Neuronal stem cell (in vitro differentiated cells): ENCODE measurements at regions not wholly inside any gene's neighbourhood (a gene's known extent, or its start where the extent isn't known, plus 50 kb on each side); places are given as distances from the start of the nearest gene placed in this dataset.

Experiments
- DNase-seq: peaks from one replicate; pipeline ENCODE4 v3.0.0-alpha.2; 2013; ENCODE audit warnings: low spot score
- H2AFZ ChIP-seq: one replicate; pipeline ENCODE4 v1.6.1; 2013; ENCODE audit warnings: mild to moderate bottlenecking, low read length, inconsistent platforms
- H2AK5ac ChIP-seq: 2 replicates; pipeline ENCODE4 v1.6.1; 2013; ENCODE audit warnings: low read depth, mild to moderate bottlenecking, inconsistent platforms, low read length, moderate library complexity, mixed read lengths
- H2BK120ac ChIP-seq: 2 replicates; pipeline ENCODE4 v1.6.1; 2013; ENCODE audit warnings: low read depth, mild to moderate bottlenecking, inconsistent platforms, low read length, moderate library complexity, mixed read lengths
- H2BK12ac ChIP-seq: one replicate; pipeline ENCODE4 v1.6.1; 2013; ENCODE audit warnings: low read length, inconsistent platforms
- H2BK15ac ChIP-seq: 2 replicates; pipeline ENCODE4 v1.6.1; 2013; ENCODE audit warnings: mild to moderate bottlenecking, low read length, inconsistent platforms, mixed read lengths
- H2BK5ac ChIP-seq: one replicate; pipeline ENCODE4 v1.6.1; 2013; ENCODE audit warnings: inconsistent platforms, mild to moderate bottlenecking, low read length, moderate library complexity
- H3K14ac ChIP-seq: one replicate; pipeline ENCODE4 v1.6.1; 2013; ENCODE audit warnings: low read length, inconsistent platforms
- H3K18ac ChIP-seq: 2 replicates; pipeline ENCODE4 v1.6.1; 2013; ENCODE audit warnings: low read length, inconsistent platforms
- H3K23ac ChIP-seq: 2 replicates; pipeline ENCODE4 v1.6.1; 2013; ENCODE audit warnings: low read depth, mild to moderate bottlenecking, mixed read lengths, low read length, inconsistent platforms; ENCODE audit not compliant: poor library complexity
- H3K27ac ChIP-seq: replicated peaks from 3 replicates; pipeline ENCODE4 v1.5.1; 2013; ENCODE audit warnings: low read length, inconsistent platforms
- H3K27me3 ChIP-seq, 3 experiments: 2 replicates each; pipeline ENCODE4 v1.6.1; 2013; ENCODE audit warnings: low read length in 3 of 3, mild to moderate bottlenecking in 2 of 3, inconsistent platforms in 1 of 3, low read depth in 1 of 3, mixed read lengths in 1 of 3, moderate library complexity in 1 of 3; ENCODE audit not compliant: control insufficient read depth in 3 of 3, insufficient read depth in 3 of 3
- H3K36me3 ChIP-seq, 2 donors: replicated peaks in 1 of 2; 2 replicates each; pipeline ENCODE4 v1.6.1; 2013; ENCODE audit warnings: low read length in 2 of 2; ENCODE audit not compliant: control insufficient read depth in 2 of 2, insufficient read depth in 2 of 2
- H3K4ac ChIP-seq: 2 replicates; pipeline ENCODE4 v1.6.1; 2013; ENCODE audit warnings: inconsistent platforms, mild to moderate bottlenecking, low read length, moderate library complexity
- H3K4me1 ChIP-seq, 2 donors: 1 replicate in 1 of 2; 2 replicates in 1 of 2; pipeline ENCODE4 v1.6.1; 2013; ENCODE audit warnings: low read length in 2 of 2, low read depth in 1 of 2; ENCODE audit not compliant: control insufficient read depth in 2 of 2, insufficient read depth in 1 of 2
- H3K4me2 ChIP-seq: one replicate; pipeline ENCODE4 v1.6.1; 2013; ENCODE audit warnings: mild to moderate bottlenecking, low read length, inconsistent platforms; ENCODE audit not compliant: insufficient read depth, poor library complexity, severe bottlenecking
- H3K4me3 ChIP-seq, 2 donors: 2 replicates each; pipeline ENCODE4 v1.5.1; 2013; ENCODE audit warnings: low read length in 2 of 2, mild to moderate bottlenecking in 2 of 2, inconsistent platforms in 1 of 2, moderate library complexity in 1 of 2
- H3K79me1 ChIP-seq: one replicate; pipeline ENCODE4 v1.6.1; 2013; ENCODE audit warnings: low read depth, mild to moderate bottlenecking, inconsistent platforms, low read length, moderate library complexity
- H3K9ac ChIP-seq: one replicate; pipeline ENCODE4 v1.6.1; 2013; ENCODE audit warnings: mild to moderate bottlenecking, low read depth, low read length, inconsistent platforms; ENCODE audit not compliant: poor library complexity
- H3K9me3 ChIP-seq, 2 donors: replicated peaks in 1 of 2; 2 replicates each; pipeline versions ENCODE3 to v1.6.1; 2013; ENCODE audit warnings: low read length in 2 of 2, mild to moderate bottlenecking in 2 of 2, inconsistent platforms in 1 of 2, low read depth in 1 of 2, mixed read lengths in 1 of 2, moderate library complexity in 1 of 2; ENCODE audit not compliant: control insufficient read depth in 2 of 2, insufficient read depth in 1 of 2
- H4K8ac ChIP-seq: one replicate; pipeline ENCODE4 v1.6.1; 2013; ENCODE audit warnings: low read depth, mild to moderate bottlenecking, inconsistent platforms, low read length, moderate library complexity
- H4K91ac ChIP-seq: one replicate; pipeline ENCODE4 v1.6.1; 2013; ENCODE audit warnings: low read length, low read depth, mild to moderate bottlenecking, inconsistent platforms; ENCODE audit not compliant: poor library complexity
- WGBS, 2 donors: extraction: QIAGEN DNeasy Blood & Tissue Kit; methylation state at CpG; one replicate each; pipeline ENCODE4 v1.1.7; 2013; ENCODE audit warnings: missing lambda C conversion rate in 2 of 2, mixed read lengths in 1 of 2; ENCODE audit not compliant: insufficient read length in 2 of 2, insufficient replicate concordance in 1 of 2; ENCODE audit errors: extremely low coverage in 2 of 2; 5-methylcytosine and 5-hydroxymethylcytosine counted together

- Histone ChIP-seq H3K9ac (no peak overlapping the region), H2BK5ac (no peak overlapping the region), H4K8ac (no peak overlapping the region), H2BK15ac (no peak overlapping the region), H3K79me1 (no peaks in the 10 kb centered on the region), H3K9me3 (no peaks in the 10 kb centered on the region), H3K14ac (no peak overlapping the region), H4K91ac (no peak overlapping the region), H3K27me3 (peaks cover 0 to 8% (median 0%) of the 10 kb centered on the region in 3 experiments), H3K18ac (no peak overlapping the region), H2AK5ac (no peak overlapping the region), H3K4me2 (no peak overlapping the region), H2AFZ (no peak overlapping the region), H2BK120ac (no peak overlapping the region), H3K23ac (no peak overlapping the region), H3K4me3 (no peak overlapping the region), H3K4ac (no peak overlapping the region), H2BK12ac (no peak overlapping the region), H3K36me3 (no peaks in the 10 kb centered on the region), H3K4me1 (peaks cover 0 to 6% of the 10 kb centered on the region in 2 donors), H3K27ac (no peak overlapping the region)
- DNase-seq = no peak
- WGBS, 2 donors = no CpG with 5 or more reads among the region's 3 CpGs
Observed at GRCh38 chr14:29220566-29220965, 454.0 kb downstream of the FOXG1 start.

- Histone ChIP-seq H3K27me3 (peaks cover 0 to 8% (median 0%) of the 10 kb centered on the region in 3 experiments), H3K4me3 (no peak overlapping the region), H4K8ac (no peak overlapping the region), H3K9me3 (no peaks in the 10 kb centered on the region), H3K79me1 (no peaks in the 10 kb centered on the region), H2AFZ (no peak overlapping the region), H2BK5ac (no peak overlapping the region), H2BK15ac (no peak overlapping the region), H3K36me3 (no peaks in the 10 kb centered on the region), H3K4ac (no peak overlapping the region), H3K4me2 (no peak overlapping the region), H3K14ac (no peak overlapping the region), H2BK12ac (no peak overlapping the region), H2BK120ac (no peak overlapping the region), H3K23ac (no peak overlapping the region), H4K91ac (no peak overlapping the region), H3K27ac (no peak overlapping the region), H3K4me1 (peaks cover 0 to 2% of the 10 kb centered on the region in 2 donors), H3K18ac (no peak overlapping the region), H2AK5ac (no peak overlapping the region), H3K9ac (no peak overlapping the region)
- WGBS, 2 donors = no CpG with 5 or more reads among the region's 1 CpG
- DNase-seq = no peak
Observed at GRCh38 chr14:29222006-29222405, 455.4 kb downstream of the FOXG1 start.

GRCh38 chr14:29222671-29223268, 456.2 kb downstream of the FOXG1 start:
- no peak overlapping the region for H3K9ac ChIP-seq
- H4K91ac ChIP-seq = no peak overlapping the region
- H3K23ac ChIP-seq = no peak overlapping the region
- peaks cover 0 to 8% (median 0%) of the 10 kb centered on the region in 3 experiments for H3K27me3 ChIP-seq
- no peak overlapping the region for H2BK15ac ChIP-seq
- no peak overlapping the region for H3K4me2 ChIP-seq
- no peak overlapping the region for H2AFZ ChIP-seq
- H2BK5ac ChIP-seq = no peak overlapping the region
- no peak overlapping the region for H3K4me3 ChIP-seq
- no CpG with 5 or more reads among the region's 7 CpGs for WGBS, 2 donors
- no peak overlapping the region for H2BK120ac ChIP-seq
- H3K4ac ChIP-seq = no peak overlapping the region
- no peak overlapping the region for H3K27ac ChIP-seq
- H3K4me1 ChIP-seq = peaks cover 0 to 2% of the 10 kb centered on the region in 2 donors
- DNase-seq = no peak
- no peak overlapping the region for H3K18ac ChIP-seq
- no peak overlapping the region for H3K14ac ChIP-seq
- no peaks in the 10 kb centered on the region for H3K79me1 ChIP-seq
- H3K9me3 ChIP-seq = no peaks in the 10 kb centered on the region
- H2BK12ac ChIP-seq = no peak overlapping the region
- no peak overlapping the region for H4K8ac ChIP-seq
- H2AK5ac ChIP-seq = no peak overlapping the region
- no peaks in the 10 kb centered on the region for H3K36me3 ChIP-seq

GRCh38 chr14:29223947-29224346, 457.4 kb downstream of the FOXG1 start:
- Histone ChIP-seq H3K4ac (no peak overlapping the region), H2AFZ (no peak overlapping the region), H3K23ac (no peak overlapping the region), H3K9me3 (no peaks in the 10 kb centered on the region), H3K18ac (no peak overlapping the region), H2BK5ac (no peak overlapping the region), H2BK12ac (no peak overlapping the region), H3K36me3 (no peaks in the 10 kb centered on the region), H4K8ac (no peak overlapping the region), H3K27me3 (peaks cover 0 to 8% (median 0%) of the 10 kb centered on the region in 3 experiments), H2AK5ac (no peak overlapping the region), H3K14ac (no peak overlapping the region), H3K4me2 (no peak overlapping the region), H4K91ac (no peak overlapping the region), H2BK120ac (no peak overlapping the region), H3K9ac (no peak overlapping the region), H3K4me1 (peaks cover 0 to 2% of the 10 kb centered on the region in 2 donors), H3K79me1 (no peaks in the 10 kb centered on the region), H3K4me3 (no peak overlapping the region), H3K27ac (no peak overlapping the region), H2BK15ac (no peak overlapping the region)
- no CpG with 5 or more reads among the region's 3 CpGs for WGBS, 2 donors
- DNase-seq = no peak
